ENCODE measurements at regions not wholly inside any gene's neighbourhood (a gene's known extent, or its start where the extent isn't known, plus 50 kb on each side); places are given as distances from the start of the nearest gene placed in this dataset.

- no peak for DNase-seq
Measured at GRCh38 chr4:41359836-41360213, 103.1 kb downstream of the UCHL1 start.

GRCh38 chr4:41360214-41360920, 103.6 kb downstream of the UCHL1 start:
- no peak for DNase-seq

DNA sequence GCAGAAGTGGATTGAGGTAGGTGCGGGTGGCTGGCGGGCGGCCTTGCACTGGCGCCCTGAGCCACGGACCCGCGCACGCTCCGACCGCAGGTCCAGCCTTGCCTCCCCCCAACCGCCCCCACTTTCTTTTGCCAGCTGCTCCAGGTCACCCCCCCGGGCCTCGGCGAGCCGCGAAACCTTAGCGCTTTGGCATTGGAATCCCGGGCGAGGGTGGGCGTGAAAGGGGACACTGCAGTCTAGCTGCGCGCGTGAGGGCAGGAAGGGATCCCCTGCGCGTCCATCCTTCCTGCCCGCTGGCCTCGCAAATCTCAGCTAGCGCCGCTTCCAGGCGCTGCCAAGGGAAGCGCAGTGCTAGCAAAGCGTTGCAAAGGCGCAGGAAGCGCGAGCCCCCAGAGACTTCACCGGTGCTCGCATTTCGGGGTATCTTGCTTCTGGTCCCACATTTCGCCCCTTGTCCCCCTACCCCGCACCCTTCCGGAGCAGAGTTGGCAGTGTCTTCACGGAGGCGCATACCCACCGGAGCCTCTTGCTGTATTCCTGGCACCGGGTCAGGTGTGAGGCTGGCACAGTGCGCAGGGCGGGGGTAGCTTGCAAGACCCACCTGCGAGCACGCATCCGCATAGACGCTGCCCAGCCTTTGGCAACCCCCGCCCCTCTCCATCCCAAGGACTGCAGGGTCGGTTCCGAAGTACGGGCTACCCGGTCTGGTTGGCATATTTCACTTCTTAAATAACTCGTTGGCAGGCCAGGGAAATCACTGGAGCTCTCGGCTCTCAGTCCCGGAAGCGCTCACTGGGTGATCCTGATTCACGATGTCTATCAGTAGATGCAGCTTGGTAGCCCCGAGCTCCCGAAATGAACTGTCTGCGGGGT, 104.4 kb downstream of the UCHL1 start:
- DNase-seq = no peak

- DNase-seq = no peak
Measured at GRCh38 chr4:41361794-41362526, 105.2 kb downstream of the UCHL1 start.

DNA sequence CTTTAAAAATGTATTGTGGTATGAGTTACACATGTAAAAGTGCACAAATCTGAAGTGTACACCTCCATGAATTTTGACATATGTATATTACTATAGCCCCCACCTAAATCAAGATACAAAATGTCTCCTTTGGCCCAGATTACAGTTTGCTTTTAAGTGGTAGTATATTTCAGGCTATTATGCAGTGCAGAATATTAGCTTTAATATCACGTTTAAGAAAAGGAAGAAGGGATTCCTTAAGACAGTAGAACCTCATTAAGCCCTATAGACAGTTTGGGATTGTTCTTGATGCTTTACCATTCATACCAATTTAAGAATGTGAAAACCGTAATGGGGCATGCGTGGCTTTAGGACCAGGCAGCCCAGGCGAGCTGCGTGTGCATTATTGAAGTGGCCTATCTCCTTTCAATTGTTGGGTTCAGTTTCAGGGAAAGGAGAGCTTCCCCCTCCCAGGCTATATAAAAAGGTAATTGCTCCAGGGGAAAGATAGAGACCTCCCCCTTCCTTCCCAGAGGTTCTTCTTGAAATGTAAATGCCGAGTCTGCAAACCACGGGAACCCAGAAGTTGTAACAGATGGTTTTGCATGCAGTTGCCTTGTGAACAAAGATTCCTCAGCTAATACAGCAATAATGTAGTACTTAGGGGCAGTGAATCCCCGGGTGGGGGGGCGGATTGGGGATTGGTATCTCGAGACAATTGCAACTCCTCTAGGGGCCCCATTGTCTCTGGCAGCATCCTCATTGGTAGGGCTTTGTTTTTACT, 106.1 kb downstream of the UCHL1 start:
- no peak for DNase-seq

GRCh38 chr4:41363384-41363981, 106.8 kb downstream of the UCHL1 start:
- DNase-seq = no peak

DNA sequence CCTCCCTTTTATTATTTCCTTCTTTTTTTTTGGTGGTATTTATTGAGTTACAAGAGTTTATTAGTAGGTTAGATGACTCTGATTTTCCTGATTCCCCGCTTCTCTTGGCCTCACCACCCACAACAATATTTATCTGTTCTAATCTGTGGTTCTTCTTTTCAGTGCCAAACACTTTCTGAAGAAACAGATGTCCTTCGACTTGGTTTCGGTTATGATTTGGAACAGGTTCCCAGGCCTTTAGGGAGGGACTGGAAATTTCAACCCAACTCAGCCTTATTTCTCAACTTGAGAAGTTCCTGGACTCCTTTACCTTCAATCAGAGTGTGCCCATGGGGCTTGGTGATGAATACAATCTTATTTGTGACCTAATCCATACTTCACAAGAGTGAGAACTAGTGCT, 108.1 kb downstream of the UCHL1 start:
- no peak for DNase-seq

DNA sequence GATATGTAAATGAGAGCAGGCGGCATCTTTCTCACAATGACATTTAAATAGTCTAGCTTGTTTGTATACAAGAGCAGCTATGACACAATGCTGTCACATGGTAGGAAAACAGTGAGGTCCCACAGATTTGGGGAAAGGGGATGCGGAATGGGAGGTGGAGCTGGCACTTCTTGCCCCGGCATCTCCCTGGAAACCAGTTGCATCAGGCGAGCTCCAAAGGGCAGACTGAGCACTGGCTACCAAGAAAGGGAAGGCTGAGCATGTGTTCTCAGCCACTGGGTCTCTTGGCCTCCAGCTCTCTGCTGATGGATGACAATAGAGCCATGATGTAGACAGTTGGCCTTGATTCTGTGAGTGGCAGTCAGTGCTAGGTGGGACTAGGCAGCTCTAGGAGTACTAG, 109.0 kb downstream of the UCHL1 start:
- DNase-seq = no peak

- DNase-seq = no peak
Measured at GRCh38 chr4:41366911-41367517, 110.3 kb downstream of the UCHL1 start.

- DNase-seq = no peak
Measured at GRCh38 chr4:41369680-41370079, 113.0 kb downstream of the UCHL1 start.

- no peak for DNase-seq
Measured at GRCh38 chr4:41373221-41373620, 116.5 kb downstream of the UCHL1 start.

- DNase-seq = no peak
Measured at GRCh38 chr4:41374490-41374889, 117.8 kb downstream of the UCHL1 start.

GRCh38 chr4:41375561-41375960, 118.8 kb downstream of the UCHL1 start:
- DNase-seq = no peak

- DNase-seq = no peak
Measured at GRCh38 chr4:41377196-41377595, 120.5 kb downstream of the UCHL1 start.

DNA sequence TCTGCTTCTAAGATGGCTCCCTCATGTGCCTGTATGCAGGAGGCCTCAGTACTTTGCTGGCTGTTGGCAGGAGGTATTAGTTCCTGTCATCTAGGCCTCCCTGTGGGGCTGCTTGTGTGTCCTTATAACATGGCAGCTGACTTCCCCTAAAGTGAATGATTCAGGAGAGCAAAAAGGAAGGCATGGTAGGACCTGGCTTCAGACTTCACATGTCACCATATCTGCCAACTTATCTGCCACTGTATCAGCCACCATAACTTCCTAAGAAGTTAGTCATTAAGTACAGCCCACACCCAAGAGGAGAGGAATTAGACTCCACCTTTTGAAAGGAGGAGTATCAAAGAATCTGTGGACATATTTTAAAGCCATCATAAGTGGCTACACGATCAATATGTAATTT, 122.5 kb downstream of the UCHL1 start:
- no peak for DNase-seq

DNA sequence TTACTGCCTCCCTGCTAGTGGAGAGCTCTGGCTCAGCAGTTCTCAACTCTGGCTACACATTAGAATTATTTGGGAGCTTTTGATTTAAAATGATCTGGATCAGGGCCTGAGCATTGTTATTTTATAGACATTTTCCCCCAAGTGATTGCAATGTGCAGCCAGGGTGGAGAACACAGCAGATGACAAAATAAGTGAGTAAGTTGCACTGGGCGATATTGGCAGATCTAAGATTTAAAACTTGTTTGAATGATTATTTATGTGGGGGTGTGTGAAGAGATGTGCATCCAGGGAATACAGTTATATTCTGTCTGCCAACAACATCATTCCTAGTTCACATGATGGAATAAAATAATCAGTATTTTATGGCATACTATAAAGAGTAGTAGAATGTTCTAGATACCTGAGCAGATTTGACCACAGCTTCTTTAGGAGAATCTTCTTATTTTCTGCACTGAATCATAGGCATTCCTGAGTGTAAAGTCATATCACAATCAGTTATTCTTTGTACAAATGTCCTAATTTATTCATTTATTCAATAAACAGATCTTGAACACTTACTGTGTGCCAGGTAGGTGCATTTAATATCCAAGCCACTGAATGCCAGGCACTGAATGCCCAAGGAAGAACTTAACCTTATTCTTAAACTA, 123.9 kb downstream of the UCHL1 start:
- DNase-seq = no peak

DNA sequence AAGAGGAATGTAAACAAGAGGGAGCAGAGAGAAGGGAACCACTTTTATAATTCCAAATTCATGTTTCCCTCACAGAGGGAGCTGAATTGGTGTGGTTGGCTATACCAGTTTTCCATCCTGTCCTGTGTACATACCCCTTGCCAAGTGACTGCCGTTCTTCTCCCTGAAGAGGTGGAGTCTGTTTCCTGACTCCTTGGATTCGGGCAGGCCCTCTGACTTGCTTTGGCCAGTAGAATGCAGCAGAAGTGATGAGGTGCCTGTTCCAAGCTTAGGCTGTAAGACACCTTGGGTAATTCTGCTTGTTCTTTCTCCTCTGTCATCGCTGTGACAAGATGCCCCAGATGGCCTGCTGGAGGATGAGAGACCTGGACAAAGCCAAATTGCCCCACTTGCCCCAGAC, 124.7 kb downstream of the UCHL1 start:
- DNase-seq = no peak

GRCh38 chr4:41384992-41385391, 128.3 kb downstream of the UCHL1 start:
- no peak for DNase-seq

DNA sequence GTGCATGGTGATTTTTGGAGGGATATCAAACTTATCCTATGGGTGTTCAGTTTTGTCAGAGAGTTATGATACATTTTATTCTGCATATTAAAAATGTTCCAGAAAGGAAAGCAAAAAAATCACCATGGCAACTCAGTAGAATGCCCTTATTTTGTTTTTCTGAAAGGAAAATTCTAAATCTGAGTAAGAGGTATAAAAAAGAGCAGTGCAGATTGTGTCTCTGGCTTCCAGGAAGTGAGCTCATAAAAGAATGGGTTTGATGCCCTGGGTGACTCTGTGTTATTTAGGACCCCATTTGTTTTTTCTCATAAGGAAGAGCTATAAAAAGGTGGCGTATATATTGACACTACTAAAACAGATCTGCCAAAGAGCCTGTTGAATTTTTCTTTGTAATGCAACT, 128.8 kb downstream of the UCHL1 start:
- DNase-seq = no peak

DNA sequence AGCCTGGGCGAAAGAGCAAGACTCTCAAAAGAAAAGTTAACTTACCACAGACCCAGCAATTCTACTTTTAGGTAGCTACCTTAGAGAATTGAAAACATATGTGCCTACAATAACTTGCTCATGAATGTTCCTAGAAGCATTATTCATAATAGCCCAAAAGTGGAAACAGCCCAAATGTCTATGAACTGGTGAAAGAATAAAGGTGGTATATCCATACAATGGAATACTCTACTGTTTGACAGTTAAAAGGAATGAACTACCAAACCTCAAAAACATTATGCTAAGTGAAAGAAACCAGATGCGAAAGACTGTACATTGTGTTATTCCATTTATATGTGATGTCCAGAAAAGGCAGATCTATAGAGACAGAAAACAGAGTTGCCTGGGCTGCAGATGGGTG, 131.4 kb downstream of the UCHL1 start:
- no peak for DNase-seq

GRCh38 chr4:41389356-41389755, 132.6 kb downstream of the UCHL1 start:
- no peak for DNase-seq
